B cell (primary cell): ENCODE measurements at regions not wholly inside any gene's neighbourhood (a gene's known extent, or its start where the extent isn't known, plus 50 kb on each side); places are given as distances from the start of the nearest gene placed in this dataset.

Source experiments
- ATAC-seq: fragments of 200-7000 bp; cut with Tn5 transposase; one replicate; pipeline ENCODE4 v1.10.0; 2021; ENCODE audit warnings: low read depth, mild to moderate bottlenecking, moderate number of reproducible peaks, moderate library complexity
- CTCF ChIA-PET: fragments of 350-600 bp; sonication (Branson Sonifier 250); formaldehyde crosslinking; loops from one replicate; lab custom pipeline; 2021; ENCODE audit warnings: antibody characterized with exemption, inconsistent platforms; lab: Charles Lee
- POLR2A ChIA-PET: fragments of 350-600 bp; sonication (Branson Sonifier 250); formaldehyde crosslinking; loops from one replicate; lab custom pipeline; 2021; ENCODE audit warnings: antibody characterized with exemption; lab: Charles Lee
- DNase-seq: peaks from one replicate; pipeline ENCODE4 v3.0.0; 2013
- H2AFZ ChIP-seq: 2 replicates; pipeline ENCODE4 v1.6.1; 2012; ENCODE audit warnings: mild to moderate bottlenecking, low read depth, low read length; ENCODE audit not compliant: insufficient read depth, poor library complexity, severe bottlenecking
- H3K27ac ChIP-seq, 2 donors: 1 replicate in 1 of 2; 2 replicates in 1 of 2; pipeline ENCODE4 v1.5.1; 2012 to 2013; ENCODE audit warnings: low read length in 2 of 2, mild to moderate bottlenecking in 2 of 2, moderate library complexity in 1 of 2
- H3K27me3 ChIP-seq, 4 experiments: fragments of 200-600 bp in 1 of 4; sonication (generic) in 1 of 4; replicated peaks in 1 of 4; 1 replicate in 2 of 4; 2 replicates in 2 of 4; pipeline versions ENCODE4 v1.6.1 to v1.7.0; 2013 to 2016; ENCODE audit warnings: low read length in 3 of 4, mild to moderate bottlenecking in 2 of 4, mixed read lengths in 1 of 4, moderate library complexity in 1 of 4; ENCODE audit not compliant: insufficient read depth in 4 of 4, control insufficient read depth in 3 of 4; ENCODE audit errors: control extremely low read depth in 1 of 4
- H3K36me3 ChIP-seq, 2 experiments: replicated peaks in 1 of 2; 1 replicate in 1 of 2; 2 replicates in 1 of 2; pipeline versions ENCODE4 v1.6.1 to v1.7.1; 2013; ENCODE audit warnings: low read length in 1 of 2; ENCODE audit not compliant: insufficient read depth in 2 of 2, control insufficient read depth in 1 of 2; ENCODE audit errors: control extremely low read depth in 1 of 2, extremely low read depth in 1 of 2
- H3K4me1 ChIP-seq, 2 donors: fragments of 200-600 bp in 1 of 2; sonication (generic) in 1 of 2; 1 replicate in 1 of 2; 2 replicates in 1 of 2; pipeline versions ENCODE4 v1.5.1 to v1.6.1; 2013 to 2017; ENCODE audit warnings: low read length in 2 of 2; ENCODE audit not compliant: control insufficient read depth in 2 of 2, insufficient read depth in 2 of 2
- H3K4me2 ChIP-seq: replicated peaks from 2 replicates; pipeline ENCODE3; 2012; ENCODE audit warnings: mild to moderate bottlenecking, low read depth, low read length; ENCODE audit not compliant: poor library complexity, severe bottlenecking
- H3K4me3 ChIP-seq, 5 experiments: fragments of 200-600 bp in 1 of 5; sonication (generic) in 1 of 5; 1 replicate in 3 of 5; 2 replicates in 2 of 5; pipeline versions ENCODE4 v1.5.1 to v1.7.0; 2011 to 2016; ENCODE audit warnings: low read length in 4 of 5, mild to moderate bottlenecking in 4 of 5, low read depth in 2 of 5, control low read depth in 1 of 5, moderate library complexity in 1 of 5; ENCODE audit not compliant: insufficient read depth in 1 of 5; ENCODE audit errors: control extremely low read depth in 1 of 5, extremely low read depth in 1 of 5
- H3K79me2 ChIP-seq: fragments of 200-600 bp; sonication (generic); one replicate; pipeline ENCODE4 v1.6.0; 2016; ENCODE audit warnings: low read length; ENCODE audit not compliant: control insufficient read depth, insufficient read depth
- H3K9ac ChIP-seq: fragments of 200-600 bp; sonication (generic); 2 replicates; pipeline ENCODE4 v1.6.1; 2017; ENCODE audit warnings: mild to moderate bottlenecking, low read length, moderate library complexity
- H3K9me3 ChIP-seq, 3 donors: one replicate each; pipeline versions ENCODE4 v1.6.1 to v1.7.1; 2013; ENCODE audit warnings: low read length in 2 of 3; ENCODE audit not compliant: control insufficient read depth in 2 of 3, insufficient read depth in 1 of 3; ENCODE audit errors: control extremely low read depth in 1 of 3
- H4K20me1 ChIP-seq: 2 replicates; pipeline ENCODE4 v1.6.0; 2012; ENCODE audit warnings: mild to moderate bottlenecking, low read length; ENCODE audit not compliant: insufficient read depth, control insufficient read depth, poor library complexity, severe bottlenecking
- H3K27ac Mint-ChIP-seq: one replicate; pipeline ENCODE4 v1.8.0; 2021; ENCODE audit warnings: mixed read lengths
- H3K27me3 Mint-ChIP-seq: one replicate; pipeline ENCODE4 v1.8.0; 2021; ENCODE audit warnings: mixed read lengths
- H3K4me1 Mint-ChIP-seq: one replicate; pipeline ENCODE4 v1.8.0; 2021; ENCODE audit warnings: mixed read lengths
- H3K4me3 Mint-ChIP-seq: one replicate; pipeline ENCODE4 v1.8.0; 2021; ENCODE audit warnings: mixed read lengths
- H3K9me3 Mint-ChIP-seq: one replicate; pipeline ENCODE4 v1.8.0; 2022; ENCODE audit warnings: mixed read lengths; ENCODE audit not compliant: insufficient read depth
- EZH2 ChIP-seq: IDR thresholded peaks from 2 replicates; pipeline ENCODE4 v1.6.1; 2012; ENCODE audit warnings: borderline replicate concordance, low read depth, mild to moderate bottlenecking, moderate library complexity, low read length; ENCODE audit not compliant: insufficient read depth, poor library complexity, severe bottlenecking
- WGBS: methylation state at CpG from one replicate; pipeline ENCODE4 v1.1.5; 2013; ENCODE audit warnings: missing lambda C conversion rate; ENCODE audit not compliant: insufficient coverage; 5-methylcytosine and 5-hydroxymethylcytosine counted together
- intact Hi-C: fragments of 100-400 bp; cut with micrococcal nuclease; formaldehyde crosslinking; loops from one replicate; pipeline ENCODE4 v1.10.0; 2022
- TF ChIP-seq, protein P1 (sequence below): fragments of 200-600 bp; IDR thresholded peaks from one replicate; pipeline ENCODE4 v1.8.0; 2022; ENCODE audit warnings: antibody characterized with exemption, mild to moderate bottlenecking

DNA sequence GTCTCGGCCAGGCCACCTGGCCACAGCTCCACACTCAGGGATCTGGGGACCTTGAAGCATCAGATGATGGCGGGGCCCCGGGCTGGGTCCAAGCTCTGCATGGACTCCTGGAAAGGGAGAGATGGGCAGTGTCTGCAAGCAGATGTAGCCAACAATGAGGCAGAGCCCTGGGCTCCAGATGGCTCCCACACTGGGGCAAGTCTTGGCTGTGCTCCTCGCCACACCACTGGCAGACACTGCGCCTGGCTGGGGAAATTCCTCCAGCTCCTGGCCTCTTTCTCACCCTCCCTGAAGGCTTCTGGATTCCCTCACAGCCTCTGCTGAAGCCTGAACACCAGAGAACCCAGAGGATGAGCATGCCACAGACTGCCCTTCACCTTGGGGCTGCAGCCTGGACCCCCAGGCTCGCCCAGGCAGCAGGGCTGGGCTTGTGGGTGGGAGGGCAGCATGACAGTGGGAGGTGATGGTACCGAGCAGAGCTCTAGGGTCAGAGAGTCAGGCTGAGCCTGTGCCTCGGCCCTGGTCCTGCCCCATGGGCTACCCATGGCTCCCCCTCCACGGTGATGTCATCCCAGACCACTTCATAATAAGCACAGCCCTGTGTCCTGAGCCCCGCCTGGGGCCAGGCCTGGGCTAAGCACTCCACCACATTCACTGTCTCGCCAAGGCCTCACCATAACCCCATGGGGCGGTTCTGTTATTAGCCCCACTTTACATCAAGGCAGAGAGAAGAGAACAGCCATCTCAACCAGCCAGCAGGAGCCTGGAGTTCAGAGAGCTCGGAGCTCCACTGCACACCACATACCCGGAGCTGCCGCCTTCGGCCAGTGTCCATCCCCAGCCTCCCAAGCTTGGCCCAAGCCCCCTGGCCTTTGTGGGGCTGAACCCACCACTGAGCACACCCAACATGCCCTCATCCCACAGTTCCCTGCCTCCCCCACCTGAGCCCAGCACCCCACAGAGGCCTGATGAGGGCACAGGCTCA lies 62.2 kb upstream of the ADAMTS2 start:
- intact Hi-C loops, result no loop called here
- 86% methylated on average over 16 of the region's 16 CpGs for WGBS
- Histone ChIP-seq H3K27me3 (no peaks in the 10 kb centered on the region), H3K4me2 (no peak overlapping the region), H3K4me1 (no peaks in the 10 kb centered on the region), H3K9ac (no peak overlapping the region), H3K27ac (no peak overlapping the region), H4K20me1 (no peaks in the 10 kb centered on the region), H3K36me3 (no peaks in the 10 kb centered on the region), H3K79me2 (no peaks in the 10 kb centered on the region), H3K9me3 (peaks cover 0 to 4% (median 0%) of the 10 kb centered on the region in 3 donors), H3K4me3 (no peak overlapping the region), H2AFZ (no peak overlapping the region)
- ChIA-PET CTCF (no interaction called here), POLR2A (no interaction called here)
- DNase-seq (no peak), ATAC-seq (no peak)
- Mint-ChIP-seq H3K9me3 (peaks cover 4% of the 10 kb centered on the region), H3K27ac (no peak overlapping the region), H3K27me3 (no peaks in the 10 kb centered on the region), H3K4me1 (no peaks in the 10 kb centered on the region), H3K4me3 (no peak overlapping the region)
- TF ChIP-seq, protein P1, sequence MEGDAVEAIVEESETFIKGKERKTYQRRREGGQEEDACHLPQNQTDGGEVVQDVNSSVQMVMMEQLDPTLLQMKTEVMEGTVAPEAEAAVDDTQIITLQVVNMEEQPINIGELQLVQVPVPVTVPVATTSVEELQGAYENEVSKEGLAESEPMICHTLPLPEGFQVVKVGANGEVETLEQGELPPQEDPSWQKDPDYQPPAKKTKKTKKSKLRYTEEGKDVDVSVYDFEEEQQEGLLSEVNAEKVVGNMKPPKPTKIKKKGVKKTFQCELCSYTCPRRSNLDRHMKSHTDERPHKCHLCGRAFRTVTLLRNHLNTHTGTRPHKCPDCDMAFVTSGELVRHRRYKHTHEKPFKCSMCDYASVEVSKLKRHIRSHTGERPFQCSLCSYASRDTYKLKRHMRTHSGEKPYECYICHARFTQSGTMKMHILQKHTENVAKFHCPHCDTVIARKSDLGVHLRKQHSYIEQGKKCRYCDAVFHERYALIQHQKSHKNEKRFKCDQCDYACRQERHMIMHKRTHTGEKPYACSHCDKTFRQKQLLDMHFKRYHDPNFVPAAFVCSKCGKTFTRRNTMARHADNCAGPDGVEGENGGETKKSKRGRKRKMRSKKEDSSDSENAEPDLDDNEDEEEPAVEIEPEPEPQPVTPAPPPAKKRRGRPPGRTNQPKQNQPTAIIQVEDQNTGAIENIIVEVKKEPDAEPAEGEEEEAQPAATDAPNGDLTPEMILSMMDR, result no peak
- no peak for TF ChIP-seq EZH2
